ENCODE measurements at regions not wholly inside any gene's neighbourhood (a gene's known extent, or its start where the extent isn't known, plus 50 kb on each side); places are given as distances from the start of the nearest gene placed in this dataset.

DNA sequence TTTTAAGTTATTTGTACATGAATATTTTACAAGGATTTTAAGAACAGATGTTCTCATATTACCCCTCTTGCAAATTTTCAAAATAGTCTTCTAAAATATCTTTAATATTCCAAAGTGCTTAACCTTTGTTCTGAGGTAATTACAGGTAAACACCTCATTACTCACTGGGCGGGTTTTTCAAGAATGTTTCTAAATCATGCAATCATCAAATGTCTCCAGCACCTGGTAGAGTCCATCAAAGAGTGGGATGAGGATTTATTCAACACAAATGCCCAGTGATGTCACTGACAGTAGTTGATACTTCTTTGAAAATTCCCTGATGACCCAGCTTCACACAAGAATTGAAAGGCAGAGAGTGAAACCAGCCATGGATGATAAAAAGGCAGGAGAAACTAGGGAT lies 114.4 kb downstream of the SEC61B start:
- no peaks in the 10 kb centered on the region for H3K4me1 Mint-ChIP-seq
- Histone ChIP-seq H2AFZ (ENCODE audit: insufficient read depth, low read depth, low read length, poor library complexity, severe bottlenecking) (no peak overlapping the region), H3K9me3 (replicated peaks in 1 of 2; ENCODE audit: control insufficient read depth in 1 of 2, insufficient read depth in 1 of 2, low read length in 2 of 2) (no peaks in the 10 kb centered on the region), H3K4me3 (replicated peaks in 1 of 3; ENCODE audit: low read depth in 2 of 3, low read length in 3 of 3) (no peak overlapping the region), H3K79me2 (ENCODE audit: insufficient read depth, low read length) (no peaks in the 10 kb centered on the region), H3K36me3 (replicated peaks in 1 of 2; ENCODE audit: control insufficient read depth in 1 of 2, insufficient read depth in 2 of 2, low read length in 2 of 2) (no peaks in the 10 kb centered on the region), H4K20me1 (ENCODE audit: insufficient read depth, low read length) (no peaks in the 10 kb centered on the region), H3K9ac (ENCODE audit: insufficient read depth, low read length, poor library complexity, severe bottlenecking) (no peak overlapping the region), H3K4me1 (ENCODE audit: control insufficient read depth in 1 of 2, insufficient read depth in 2 of 2, low read length in 2 of 2) (no peaks in the 10 kb centered on the region), H3K27me3 (ENCODE audit: control insufficient read depth in 2 of 2, insufficient read depth in 2 of 2, low read length in 2 of 2) (no peaks in the 10 kb centered on the region), H3K27ac (ENCODE audit: low read depth in 1 of 2, low read length in 2 of 2) (no peak overlapping the region), H3K4me2 (replicated peaks; ENCODE audit: extremely low read depth, low read length, poor library complexity, severe bottlenecking) (no peak overlapping the region)
- intact Hi-C loops (cut with micrococcal nuclease) = no loop called here
- peaks cover 0 to 8% (median 0%) of the 10 kb centered on the region in 3 donors for H3K27me3 Mint-ChIP-seq (ENCODE audit: low read depth in 3 of 3)
- H3K27ac Mint-ChIP-seq = peak overlapping the region in 1 of 7 donors; percentile 51
- no peak overlapping the region for H3K4me3 Mint-ChIP-seq
- H3K9me3 Mint-ChIP-seq = peaks cover 0 to 2% (median 0%) of the 10 kb centered on the region in 7 donors
- H3K36me3 Mint-ChIP-seq = no peaks in the 10 kb centered on the region
- no CpG with 5 or more reads among the region's 1 CpG for WGBS (ENCODE audit: insufficient coverage)
- TF ChIP-seq, protein P1, sequence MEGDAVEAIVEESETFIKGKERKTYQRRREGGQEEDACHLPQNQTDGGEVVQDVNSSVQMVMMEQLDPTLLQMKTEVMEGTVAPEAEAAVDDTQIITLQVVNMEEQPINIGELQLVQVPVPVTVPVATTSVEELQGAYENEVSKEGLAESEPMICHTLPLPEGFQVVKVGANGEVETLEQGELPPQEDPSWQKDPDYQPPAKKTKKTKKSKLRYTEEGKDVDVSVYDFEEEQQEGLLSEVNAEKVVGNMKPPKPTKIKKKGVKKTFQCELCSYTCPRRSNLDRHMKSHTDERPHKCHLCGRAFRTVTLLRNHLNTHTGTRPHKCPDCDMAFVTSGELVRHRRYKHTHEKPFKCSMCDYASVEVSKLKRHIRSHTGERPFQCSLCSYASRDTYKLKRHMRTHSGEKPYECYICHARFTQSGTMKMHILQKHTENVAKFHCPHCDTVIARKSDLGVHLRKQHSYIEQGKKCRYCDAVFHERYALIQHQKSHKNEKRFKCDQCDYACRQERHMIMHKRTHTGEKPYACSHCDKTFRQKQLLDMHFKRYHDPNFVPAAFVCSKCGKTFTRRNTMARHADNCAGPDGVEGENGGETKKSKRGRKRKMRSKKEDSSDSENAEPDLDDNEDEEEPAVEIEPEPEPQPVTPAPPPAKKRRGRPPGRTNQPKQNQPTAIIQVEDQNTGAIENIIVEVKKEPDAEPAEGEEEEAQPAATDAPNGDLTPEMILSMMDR (IDR thresholded peaks at IDR 0.05) = no peak
- no peak for DNase-seq

DNA sequence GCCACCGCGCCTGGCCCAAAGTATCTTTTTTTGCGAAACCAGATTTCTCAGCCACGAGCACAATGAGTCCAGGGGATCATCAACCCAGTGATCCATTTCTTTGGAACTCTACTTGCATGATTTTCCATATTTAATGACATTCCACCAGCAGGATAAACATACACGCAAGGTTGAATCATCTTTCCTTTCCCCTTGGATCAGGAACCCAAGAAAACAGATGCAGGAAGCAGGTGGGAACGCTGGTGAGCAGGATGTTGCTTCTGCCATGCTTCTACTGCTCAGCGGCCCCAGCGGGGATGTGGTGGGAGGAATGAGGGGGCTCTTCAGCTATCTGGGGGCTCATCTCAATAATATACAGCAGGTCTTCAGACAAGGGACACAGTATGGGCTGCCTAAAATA lies 118.2 kb downstream of the SEC61B start:
- intact Hi-C loops (cut with micrococcal nuclease) = no loop called here
- no peaks in the 10 kb centered on the region for H3K36me3 ChIP-seq (replicated peaks in 1 of 2; ENCODE audit: control insufficient read depth in 1 of 2, insufficient read depth in 2 of 2, low read length in 2 of 2)
- H2AFZ ChIP-seq (ENCODE audit: insufficient read depth, low read depth, low read length, poor library complexity, severe bottlenecking) = no peak overlapping the region
- no peaks in the 10 kb centered on the region for H4K20me1 ChIP-seq (ENCODE audit: insufficient read depth, low read length)
- DNase-seq = no peak
- no peak overlapping the region for H3K4me3 ChIP-seq (replicated peaks in 1 of 3; ENCODE audit: low read depth in 2 of 3, low read length in 3 of 3)
- no peak overlapping the region for H3K27ac ChIP-seq (ENCODE audit: low read depth in 1 of 2, low read length in 2 of 2)
- H3K9me3 ChIP-seq (replicated peaks in 1 of 2; ENCODE audit: control insufficient read depth in 1 of 2, insufficient read depth in 1 of 2, low read length in 2 of 2) = no peaks in the 10 kb centered on the region
- H3K9ac ChIP-seq (ENCODE audit: insufficient read depth, low read length, poor library complexity, severe bottlenecking) = no peak overlapping the region
- Mint-ChIP-seq H3K4me1 (no peaks in the 10 kb centered on the region), H3K27ac (no peak overlapping the region), H3K9me3 (peaks cover 0 to 2% (median 0%) of the 10 kb centered on the region in 7 donors), H3K36me3 (no peaks in the 10 kb centered on the region), H3K27me3 (ENCODE audit: low read depth in 3 of 3) (peaks cover 0 to 4% (median 0%) of the 10 kb centered on the region in 3 donors), H3K4me3 (no peak overlapping the region)
- H3K4me1 ChIP-seq (ENCODE audit: control insufficient read depth in 1 of 2, insufficient read depth in 2 of 2, low read length in 2 of 2) = no peaks in the 10 kb centered on the region
- TF ChIP-seq, protein P1 (IDR thresholded peaks at IDR 0.05) = no peak
- no peaks in the 10 kb centered on the region for H3K27me3 ChIP-seq (ENCODE audit: control insufficient read depth in 2 of 2, insufficient read depth in 2 of 2, low read length in 2 of 2)
- WGBS (ENCODE audit: insufficient coverage) = 87% methylated on average over 4 of the region's 8 CpGs
- no peak overlapping the region for H3K4me2 ChIP-seq (replicated peaks; ENCODE audit: extremely low read depth, low read length, poor library complexity, severe bottlenecking)
- no peaks in the 10 kb centered on the region for H3K79me2 ChIP-seq (ENCODE audit: insufficient read depth, low read length)

All from CD14-positive monocyte (primary cell).